ENCODE measurements at regions not wholly inside any gene's neighbourhood (a gene's known extent, or its start where the extent isn't known, plus 50 kb on each side); places are given as distances from the start of the nearest gene placed in this dataset.

- TF ChIP-seq, protein P1, sequence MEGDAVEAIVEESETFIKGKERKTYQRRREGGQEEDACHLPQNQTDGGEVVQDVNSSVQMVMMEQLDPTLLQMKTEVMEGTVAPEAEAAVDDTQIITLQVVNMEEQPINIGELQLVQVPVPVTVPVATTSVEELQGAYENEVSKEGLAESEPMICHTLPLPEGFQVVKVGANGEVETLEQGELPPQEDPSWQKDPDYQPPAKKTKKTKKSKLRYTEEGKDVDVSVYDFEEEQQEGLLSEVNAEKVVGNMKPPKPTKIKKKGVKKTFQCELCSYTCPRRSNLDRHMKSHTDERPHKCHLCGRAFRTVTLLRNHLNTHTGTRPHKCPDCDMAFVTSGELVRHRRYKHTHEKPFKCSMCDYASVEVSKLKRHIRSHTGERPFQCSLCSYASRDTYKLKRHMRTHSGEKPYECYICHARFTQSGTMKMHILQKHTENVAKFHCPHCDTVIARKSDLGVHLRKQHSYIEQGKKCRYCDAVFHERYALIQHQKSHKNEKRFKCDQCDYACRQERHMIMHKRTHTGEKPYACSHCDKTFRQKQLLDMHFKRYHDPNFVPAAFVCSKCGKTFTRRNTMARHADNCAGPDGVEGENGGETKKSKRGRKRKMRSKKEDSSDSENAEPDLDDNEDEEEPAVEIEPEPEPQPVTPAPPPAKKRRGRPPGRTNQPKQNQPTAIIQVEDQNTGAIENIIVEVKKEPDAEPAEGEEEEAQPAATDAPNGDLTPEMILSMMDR (conservative IDR thresholded peaks at IDR 0.05; ENCODE audit: low read length) = no peak
- TF ChIP-seq EZH2phosphoT487 (IDR thresholded peaks at IDR 0.05; ENCODE audit: borderline replicate concordance) = no peak
These were observed 1382.5 kb downstream of the OTOL1 start for GRCh38 chr3:162879021-162879562.

Data from Loucy (cell line).